ENCODE measurements at regions not wholly inside any gene's neighbourhood (a gene's known extent, or its start where the extent isn't known, plus 50 kb on each side); places are given as distances from the start of the nearest gene placed in this dataset.
"Not testable (repeated sequence)": the region's sequence is repeated elsewhere in the genome, so short reads cannot be mapped to it uniquely, and the experiment has no call there.

- H3K27ac Mint-ChIP-seq; H3K27me3 Mint-ChIP-seq; DNase-seq; H3K4me1 Mint-ChIP-seq (ENCODE audit: low read depth); H3K9me3 Mint-ChIP-seq; H3K4me3 Mint-ChIP-seq; H3K36me3 Mint-ChIP-seq (ENCODE audit: low read depth): not testable (repeated sequence)
Observed at GRCh38 chr2:91503959-91504741, 2812.7 kb downstream of the RPIA start.

GRCh38 chr2:91508816-91509215 lies 2817.3 kb downstream of the RPIA start:
- not testable (repeated sequence) for DNase-seq; H3K27ac Mint-ChIP-seq; H3K4me1 Mint-ChIP-seq (ENCODE audit: low read depth); H3K27me3 Mint-ChIP-seq; H3K9me3 Mint-ChIP-seq; H3K36me3 Mint-ChIP-seq (ENCODE audit: low read depth); H3K4me3 Mint-ChIP-seq

- H3K4me3 Mint-ChIP-seq; H3K9me3 Mint-ChIP-seq; H3K36me3 Mint-ChIP-seq (ENCODE audit: low read depth): not testable (repeated sequence)
Observed at GRCh38 chr2:91509276-91509675, 2817.8 kb downstream of the RPIA start.

GRCh38 chr2:91511166-91511565 lies 2819.7 kb downstream of the RPIA start:
- not testable (repeated sequence) for H3K27me3 Mint-ChIP-seq; DNase-seq; H3K9me3 Mint-ChIP-seq; H3K4me1 Mint-ChIP-seq (ENCODE audit: low read depth); H3K36me3 Mint-ChIP-seq (ENCODE audit: low read depth); H3K27ac Mint-ChIP-seq; H3K4me3 Mint-ChIP-seq

More at GRCh38 chr2:91509276-91509675, 2817.8 kb downstream of the RPIA start:
- H3K4me1 Mint-ChIP-seq (ENCODE audit: low read depth); H3K27ac Mint-ChIP-seq; DNase-seq; H3K27me3 Mint-ChIP-seq: not testable (repeated sequence)

GRCh38 chr2:91515966-91516365 lies 2824.5 kb downstream of the RPIA start:
- not testable (repeated sequence) for H3K4me3 Mint-ChIP-seq; H3K9me3 Mint-ChIP-seq; H3K36me3 Mint-ChIP-seq (ENCODE audit: low read depth); H3K27ac Mint-ChIP-seq; H3K4me1 Mint-ChIP-seq (ENCODE audit: low read depth); H3K27me3 Mint-ChIP-seq; DNase-seq

GRCh38 chr2:91516669-91517068 lies 2825.2 kb downstream of the RPIA start:
- H3K4me3 Mint-ChIP-seq; H3K27ac Mint-ChIP-seq; H3K27me3 Mint-ChIP-seq; DNase-seq; H3K4me1 Mint-ChIP-seq (ENCODE audit: low read depth); H3K36me3 Mint-ChIP-seq (ENCODE audit: low read depth); H3K9me3 Mint-ChIP-seq: not testable (repeated sequence)

- H3K36me3 Mint-ChIP-seq (ENCODE audit: low read depth); H3K4me1 Mint-ChIP-seq (ENCODE audit: low read depth); H3K27me3 Mint-ChIP-seq: not testable (repeated sequence)
Observed at GRCh38 chr2:91517846-91518245, 2826.4 kb downstream of the RPIA start.

GRCh38 chr2:91518361-91518981 lies 2827.0 kb downstream of the RPIA start:
- not testable (repeated sequence) for H3K36me3 Mint-ChIP-seq (ENCODE audit: low read depth); H3K27me3 Mint-ChIP-seq; H3K4me3 Mint-ChIP-seq; H3K9me3 Mint-ChIP-seq; H3K4me1 Mint-ChIP-seq (ENCODE audit: low read depth); H3K27ac Mint-ChIP-seq; DNase-seq

More at GRCh38 chr2:91517846-91518245, 2826.4 kb downstream of the RPIA start:
- DNase-seq, H3K27ac Mint-ChIP-seq, H3K9me3 Mint-ChIP-seq, H3K4me3 Mint-ChIP-seq: not testable (repeated sequence)

GRCh38 chr2:91519359-91519758 lies 2827.9 kb downstream of the RPIA start:
- not testable (repeated sequence) for H3K4me1 Mint-ChIP-seq (ENCODE audit: low read depth); H3K9me3 Mint-ChIP-seq; H3K36me3 Mint-ChIP-seq (ENCODE audit: low read depth); H3K27me3 Mint-ChIP-seq; H3K27ac Mint-ChIP-seq; H3K4me3 Mint-ChIP-seq; DNase-seq

- not testable (repeated sequence) for H3K27me3 Mint-ChIP-seq; H3K36me3 Mint-ChIP-seq (ENCODE audit: low read depth); H3K4me1 Mint-ChIP-seq (ENCODE audit: low read depth); H3K27ac Mint-ChIP-seq; DNase-seq; H3K9me3 Mint-ChIP-seq; H3K4me3 Mint-ChIP-seq
Observed at GRCh38 chr2:91519914-91520313, 2828.4 kb downstream of the RPIA start.

GRCh38 chr2:91520523-91520922 lies 2829.1 kb downstream of the RPIA start:
- not testable (repeated sequence) for H3K4me1 Mint-ChIP-seq (ENCODE audit: low read depth); H3K27me3 Mint-ChIP-seq; H3K9me3 Mint-ChIP-seq; H3K27ac Mint-ChIP-seq; DNase-seq; H3K4me3 Mint-ChIP-seq; H3K36me3 Mint-ChIP-seq (ENCODE audit: low read depth)

- H3K36me3 Mint-ChIP-seq (ENCODE audit: low read depth); H3K9me3 Mint-ChIP-seq; DNase-seq; H3K4me1 Mint-ChIP-seq (ENCODE audit: low read depth); H3K27me3 Mint-ChIP-seq; H3K27ac Mint-ChIP-seq; H3K4me3 Mint-ChIP-seq: not testable (repeated sequence)
Observed at GRCh38 chr2:91520972-91521535, 2829.6 kb downstream of the RPIA start.

- not testable (repeated sequence) for H3K4me3 Mint-ChIP-seq; H3K27me3 Mint-ChIP-seq; H3K4me1 Mint-ChIP-seq (ENCODE audit: low read depth); H3K27ac Mint-ChIP-seq; H3K36me3 Mint-ChIP-seq (ENCODE audit: low read depth); H3K9me3 Mint-ChIP-seq; DNase-seq
Observed at GRCh38 chr2:91521944-91522343, 2830.5 kb downstream of the RPIA start.

GRCh38 chr2:91522877-91523276 lies 2831.4 kb downstream of the RPIA start:
- not testable (repeated sequence) for H3K27me3 Mint-ChIP-seq; H3K27ac Mint-ChIP-seq; DNase-seq; H3K36me3 Mint-ChIP-seq (ENCODE audit: low read depth); H3K4me1 Mint-ChIP-seq (ENCODE audit: low read depth); H3K9me3 Mint-ChIP-seq; H3K4me3 Mint-ChIP-seq

GRCh38 chr2:91523751-91524150 lies 2832.3 kb downstream of the RPIA start:
- not testable (repeated sequence) for H3K9me3 Mint-ChIP-seq; H3K4me1 Mint-ChIP-seq (ENCODE audit: low read depth); H3K27ac Mint-ChIP-seq; H3K4me3 Mint-ChIP-seq; H3K27me3 Mint-ChIP-seq; DNase-seq; H3K36me3 Mint-ChIP-seq (ENCODE audit: low read depth)
